ENCODE measurements at regions not wholly inside any gene's neighbourhood (a gene's known extent, or its start where the extent isn't known, plus 50 kb on each side); places are given as distances from the start of the nearest gene placed in this dataset.

- TF ChIP-seq TAF1 (IDR thresholded peaks at IDR 0.05; ENCODE audit: borderline replicate concordance, low read depth, low read length) (no peak), POLR2A (IDR thresholded peaks at IDR 0.05; ENCODE audit: low read depth, low read length) (no peak), POLR2AphosphoS5 (IDR thresholded peaks at IDR 0.05; ENCODE audit: low read depth, low read length) (no peak)
- FAIRE-seq (no peak), DNase-seq (ENCODE audit: insufficient read length) (no peak)
These were observed 87.2 kb upstream of the FSHR start for GRCh38 chr2:49241501-49241900.

GRCh38 chr2:49240608-49241007 is 86.3 kb upstream of the FSHR start:
- FAIRE-seq, result no peak
- TF ChIP-seq TAF1 (IDR thresholded peaks at IDR 0.05; ENCODE audit: borderline replicate concordance, low read depth, low read length), result no peak
- TF ChIP-seq POLR2AphosphoS5 (IDR thresholded peaks at IDR 0.05; ENCODE audit: low read depth, low read length), result no peak
- TF ChIP-seq POLR2A (IDR thresholded peaks at IDR 0.05; ENCODE audit: low read depth, low read length), result no peak
- no peak for DNase-seq (ENCODE audit: insufficient read length)

- FAIRE-seq, result no peak
- no peak for DNase-seq (ENCODE audit: insufficient read length)
- TF ChIP-seq POLR2AphosphoS5 (IDR thresholded peaks at IDR 0.05; ENCODE audit: low read depth, low read length) (no peak), POLR2A (IDR thresholded peaks at IDR 0.05; ENCODE audit: low read depth, low read length) (no peak), TAF1 (IDR thresholded peaks at IDR 0.05; ENCODE audit: borderline replicate concordance, low read depth, low read length) (no peak)
These were observed 84.3 kb upstream of the FSHR start for GRCh38 chr2:49238604-49238960.

GRCh38 chr2:49237867-49238603 is 83.7 kb upstream of the FSHR start:
- TF ChIP-seq POLR2AphosphoS5 (IDR thresholded peaks at IDR 0.05; ENCODE audit: low read depth, low read length) (no peak), TAF1 (IDR thresholded peaks at IDR 0.05; ENCODE audit: borderline replicate concordance, low read depth, low read length) (no peak), POLR2A (IDR thresholded peaks at IDR 0.05; ENCODE audit: low read depth, low read length) (no peak)
- no peak for DNase-seq (ENCODE audit: insufficient read length)
- no peak for FAIRE-seq

GRCh38 chr2:49236316-49236715 is 82.0 kb upstream of the FSHR start:
- TF ChIP-seq POLR2AphosphoS5 (IDR thresholded peaks at IDR 0.05; ENCODE audit: low read depth, low read length) (no peak), TAF1 (IDR thresholded peaks at IDR 0.05; ENCODE audit: borderline replicate concordance, low read depth, low read length) (no peak), POLR2A (IDR thresholded peaks at IDR 0.05; ENCODE audit: low read depth, low read length) (no peak)
- no peak for FAIRE-seq
- no peak for DNase-seq (ENCODE audit: insufficient read length)

GRCh38 chr2:49226360-49226759 is 72.0 kb upstream of the FSHR start:
- DNase-seq (ENCODE audit: insufficient read length), result no peak
- no peak for FAIRE-seq
- no peak for TF ChIP-seq POLR2A (IDR thresholded peaks at IDR 0.05; ENCODE audit: low read depth, low read length)
- no peak for TF ChIP-seq TAF1 (IDR thresholded peaks at IDR 0.05; ENCODE audit: borderline replicate concordance, low read depth, low read length)
- no peak for TF ChIP-seq POLR2AphosphoS5 (IDR thresholded peaks at IDR 0.05; ENCODE audit: low read depth, low read length)

GRCh38 chr2:49225126-49225525 is 70.8 kb upstream of the FSHR start:
- FAIRE-seq (no peak), DNase-seq (ENCODE audit: insufficient read length) (no peak)
- no peak for TF ChIP-seq TAF1 (IDR thresholded peaks at IDR 0.05; ENCODE audit: borderline replicate concordance, low read depth, low read length)
- TF ChIP-seq POLR2A (IDR thresholded peaks at IDR 0.05; ENCODE audit: low read depth, low read length), result no peak
- no peak for TF ChIP-seq POLR2AphosphoS5 (IDR thresholded peaks at IDR 0.05; ENCODE audit: low read depth, low read length)

- FAIRE-seq (no peak), DNase-seq (ENCODE audit: insufficient read length) (no peak)
- TF ChIP-seq POLR2A (IDR thresholded peaks at IDR 0.05; ENCODE audit: low read depth, low read length), result no peak
- TF ChIP-seq POLR2AphosphoS5 (IDR thresholded peaks at IDR 0.05; ENCODE audit: low read depth, low read length), result no peak
- TF ChIP-seq TAF1 (IDR thresholded peaks at IDR 0.05; ENCODE audit: borderline replicate concordance, low read depth, low read length), result no peak
These were observed 70.2 kb upstream of the FSHR start for GRCh38 chr2:49224426-49225010.

- FAIRE-seq (no peak), DNase-seq (ENCODE audit: insufficient read length) (no peak)
- no peak for TF ChIP-seq POLR2AphosphoS5 (IDR thresholded peaks at IDR 0.05; ENCODE audit: low read depth, low read length)
- no peak for TF ChIP-seq TAF1 (IDR thresholded peaks at IDR 0.05; ENCODE audit: borderline replicate concordance, low read depth, low read length)
- TF ChIP-seq POLR2A (IDR thresholded peaks at IDR 0.05; ENCODE audit: low read depth, low read length), result no peak
These were observed 68.7 kb upstream of the FSHR start for GRCh38 chr2:49222975-49223528.

- DNase-seq (ENCODE audit: insufficient read length) (no peak), FAIRE-seq (no peak)
- TF ChIP-seq TAF1 (IDR thresholded peaks at IDR 0.05; ENCODE audit: borderline replicate concordance, low read depth, low read length) (no peak), POLR2A (IDR thresholded peaks at IDR 0.05; ENCODE audit: low read depth, low read length) (no peak), POLR2AphosphoS5 (IDR thresholded peaks at IDR 0.05; ENCODE audit: low read depth, low read length) (no peak)
These were observed 65.4 kb upstream of the FSHR start for GRCh38 chr2:49219741-49220140.

- FAIRE-seq (no peak), DNase-seq (ENCODE audit: insufficient read length) (no peak)
- TF ChIP-seq POLR2A (IDR thresholded peaks at IDR 0.05; ENCODE audit: low read depth, low read length) (no peak), TAF1 (IDR thresholded peaks at IDR 0.05; ENCODE audit: borderline replicate concordance, low read depth, low read length) (no peak)
These were observed 55.9 kb upstream of the FSHR start for GRCh38 chr2:49210191-49210590.

GRCh38 chr2:49207204-49207603 is 52.9 kb upstream of the FSHR start:
- FAIRE-seq (no peak), DNase-seq (ENCODE audit: insufficient read length) (no peak)
- TF ChIP-seq TAF1 (IDR thresholded peaks at IDR 0.05; ENCODE audit: borderline replicate concordance, low read depth, low read length), result no peak
- TF ChIP-seq POLR2A (IDR thresholded peaks at IDR 0.05; ENCODE audit: low read depth, low read length), result no peak
- TF ChIP-seq POLR2AphosphoS5 (IDR thresholded peaks at IDR 0.05; ENCODE audit: low read depth, low read length), result no peak

Data from GM12892 (cell line).